ENCODE measurements at regions not wholly inside any gene's neighbourhood (a gene's known extent, or its start where the extent isn't known, plus 50 kb on each side); places are given as distances from the start of the nearest gene placed in this dataset.
"Not testable (repeated sequence)": the region's sequence is repeated elsewhere in the genome, so short reads cannot be mapped to it uniquely, and the experiment has no call there.

DNA sequence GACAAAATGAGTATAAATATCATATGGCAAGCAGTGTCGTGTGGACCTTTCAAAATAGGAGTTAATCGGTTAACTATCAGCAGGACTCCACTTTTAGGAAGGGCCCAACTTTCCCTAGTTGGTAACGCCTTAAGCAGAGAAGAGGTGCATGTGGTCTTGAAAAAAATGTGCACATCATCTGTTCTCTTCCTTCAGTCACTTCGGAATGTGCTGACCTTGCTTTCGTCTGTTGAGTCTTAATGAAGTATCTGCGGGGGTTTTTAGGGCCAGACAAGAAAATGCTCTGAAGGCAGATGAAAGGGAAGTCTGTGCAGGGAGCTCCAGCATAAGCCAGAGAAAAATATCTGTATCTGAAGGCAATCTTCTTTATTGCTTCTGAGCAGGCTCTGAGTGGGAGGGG lies 185.2 kb downstream of the AEBP2 start:
- no peak for DNase-seq (ENCODE audit: extremely low spot score in 2 of 2)
- no peaks in the 10 kb centered on the region for H3K36me3 ChIP-seq
- no peaks in the 10 kb centered on the region for H3K9me3 ChIP-seq
- intact Hi-C loops (cut with DNase I) = no loop called here
- H3K27ac ChIP-seq = no peak overlapping the region
- TF ChIP-seq POLR2A (IDR thresholded peaks at IDR 0.05) (no peak), POLR2AphosphoS5 (IDR thresholded peaks at IDR 0.05; ENCODE audit: insufficient read depth in 1 of 2, low read depth in 1 of 2) (no peak)
- TF ChIP-seq, protein P1, sequence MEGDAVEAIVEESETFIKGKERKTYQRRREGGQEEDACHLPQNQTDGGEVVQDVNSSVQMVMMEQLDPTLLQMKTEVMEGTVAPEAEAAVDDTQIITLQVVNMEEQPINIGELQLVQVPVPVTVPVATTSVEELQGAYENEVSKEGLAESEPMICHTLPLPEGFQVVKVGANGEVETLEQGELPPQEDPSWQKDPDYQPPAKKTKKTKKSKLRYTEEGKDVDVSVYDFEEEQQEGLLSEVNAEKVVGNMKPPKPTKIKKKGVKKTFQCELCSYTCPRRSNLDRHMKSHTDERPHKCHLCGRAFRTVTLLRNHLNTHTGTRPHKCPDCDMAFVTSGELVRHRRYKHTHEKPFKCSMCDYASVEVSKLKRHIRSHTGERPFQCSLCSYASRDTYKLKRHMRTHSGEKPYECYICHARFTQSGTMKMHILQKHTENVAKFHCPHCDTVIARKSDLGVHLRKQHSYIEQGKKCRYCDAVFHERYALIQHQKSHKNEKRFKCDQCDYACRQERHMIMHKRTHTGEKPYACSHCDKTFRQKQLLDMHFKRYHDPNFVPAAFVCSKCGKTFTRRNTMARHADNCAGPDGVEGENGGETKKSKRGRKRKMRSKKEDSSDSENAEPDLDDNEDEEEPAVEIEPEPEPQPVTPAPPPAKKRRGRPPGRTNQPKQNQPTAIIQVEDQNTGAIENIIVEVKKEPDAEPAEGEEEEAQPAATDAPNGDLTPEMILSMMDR (IDR thresholded peaks at IDR 0.05) = no peak
- H3K4me3 ChIP-seq = no peak overlapping the region
- H3K4me1 ChIP-seq = no peaks in the 10 kb centered on the region
- H3K27me3 ChIP-seq = no peaks in the 10 kb centered on the region

DNA sequence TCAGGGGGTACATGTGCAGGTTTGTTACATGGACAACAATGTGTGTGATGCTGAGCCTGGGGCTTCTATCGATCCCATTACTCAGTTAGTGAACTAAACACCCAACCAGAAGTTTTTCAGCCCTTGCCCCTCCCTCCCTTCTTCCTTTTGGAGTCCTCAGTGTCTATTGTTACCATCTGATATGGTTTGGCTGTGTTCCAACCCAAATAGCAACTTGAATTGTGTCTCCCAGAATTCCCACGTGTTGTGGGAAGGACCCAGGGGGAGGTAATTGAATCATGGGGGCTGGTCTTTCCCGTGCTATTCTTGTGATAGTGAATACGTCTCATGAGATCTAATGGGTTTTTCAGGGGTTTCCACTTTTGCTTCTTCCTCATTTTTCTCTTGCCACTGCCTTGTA lies 186.3 kb downstream of the AEBP2 start:
- DNase-seq (ENCODE audit: extremely low spot score in 2 of 2); H3K27me3 ChIP-seq; intact Hi-C loops (cut with DNase I); H3K4me3 ChIP-seq; H3K36me3 ChIP-seq; H3K27ac ChIP-seq; H3K9me3 ChIP-seq; H3K4me1 ChIP-seq: not testable (repeated sequence)

DNA sequence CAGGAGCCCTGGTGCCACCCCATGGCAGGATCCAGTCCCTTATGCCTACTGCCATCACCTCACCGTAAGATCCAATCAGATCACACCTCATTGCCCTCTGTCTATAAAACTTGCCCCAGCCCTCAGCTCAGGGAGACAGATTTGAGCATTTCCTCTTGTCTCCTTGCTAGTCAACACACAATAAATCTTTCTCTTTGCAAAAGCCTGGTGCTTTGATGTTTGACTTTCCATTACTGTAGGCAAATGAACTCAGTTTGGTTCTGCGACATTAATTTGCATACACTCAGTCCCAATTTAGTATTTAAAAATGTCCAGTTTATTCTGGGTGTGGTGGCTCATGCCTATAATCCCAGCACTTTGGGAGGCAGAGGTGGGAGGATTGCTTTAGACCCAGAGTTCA lies 188.4 kb downstream of the AEBP2 start:
- Histone ChIP-seq H3K4me3 (no peak overlapping the region), H3K27ac (no peak overlapping the region), H3K9me3 (no peaks in the 10 kb centered on the region), H3K36me3 (no peaks in the 10 kb centered on the region), H3K27me3 (no peaks in the 10 kb centered on the region), H3K4me1 (no peaks in the 10 kb centered on the region)
- DNase-seq (ENCODE audit: extremely low spot score in 2 of 2) = no peak
- no peak for TF ChIP-seq POLR2AphosphoS5 (IDR thresholded peaks at IDR 0.05; ENCODE audit: insufficient read depth in 1 of 2, low read depth in 1 of 2)
- intact Hi-C loops (cut with DNase I) = no loop called here

DNA sequence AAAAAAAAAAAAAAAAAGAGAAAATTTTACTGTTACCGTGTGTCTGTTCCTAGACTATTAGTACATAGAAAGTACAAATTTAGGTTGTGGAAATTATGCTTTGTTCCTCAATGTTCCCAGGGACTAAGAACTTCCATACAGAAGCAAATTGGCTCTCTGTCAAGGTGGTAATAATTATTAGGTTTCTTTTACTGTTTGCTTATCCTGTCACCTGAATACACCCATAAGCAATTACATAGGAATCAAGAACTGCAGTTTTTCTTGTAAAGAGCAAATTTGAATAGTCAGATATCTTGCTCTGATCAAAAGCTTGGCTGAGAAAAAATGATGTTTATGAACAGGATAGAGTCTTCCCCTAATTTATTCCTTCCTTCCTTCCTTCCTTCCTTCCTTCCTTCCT lies 191.2 kb downstream of the AEBP2 start:
- H3K9me3 ChIP-seq = no peaks in the 10 kb centered on the region
- no peak overlapping the region for H3K27ac ChIP-seq
- no peaks in the 10 kb centered on the region for H3K27me3 ChIP-seq
- H3K4me1 ChIP-seq = no peaks in the 10 kb centered on the region
- no peak overlapping the region for H3K4me3 ChIP-seq
- no peaks in the 10 kb centered on the region for H3K36me3 ChIP-seq
- intact Hi-C loops (cut with DNase I) = no loop called here
- DNase-seq (ENCODE audit: extremely low spot score in 2 of 2) = no peak
- TF ChIP-seq POLR2AphosphoS5 (IDR thresholded peaks at IDR 0.05; ENCODE audit: insufficient read depth in 1 of 2, low read depth in 1 of 2) (no peak), POLR2A (IDR thresholded peaks at IDR 0.05) (no peak)
- TF ChIP-seq, protein P1 (IDR thresholded peaks at IDR 0.05) = no peak

DNA sequence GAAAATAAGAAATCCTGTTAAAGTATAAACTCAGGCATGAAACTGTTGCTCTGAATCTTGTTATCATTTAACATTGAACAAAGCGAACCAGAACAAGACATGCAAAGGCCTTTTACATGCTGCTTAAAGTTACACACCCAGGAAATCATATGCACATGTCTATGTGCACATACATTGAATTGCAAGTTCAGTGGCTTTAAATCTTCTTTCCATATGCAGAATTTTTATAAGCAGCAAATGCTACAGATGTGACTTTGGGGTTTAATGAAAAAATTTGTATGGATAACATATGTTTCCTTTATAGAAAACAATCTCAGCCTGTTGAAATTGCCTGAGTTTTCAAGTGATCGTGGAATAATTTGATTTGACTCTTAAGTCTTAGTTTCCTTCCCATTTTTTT lies 193.9 kb downstream of the AEBP2 start:
- no peak overlapping the region for H3K4me3 ChIP-seq
- no peaks in the 10 kb centered on the region for H3K9me3 ChIP-seq
- TF ChIP-seq, protein P1 (IDR thresholded peaks at IDR 0.05) = no peak
- TF ChIP-seq POLR2AphosphoS5 (IDR thresholded peaks at IDR 0.05; ENCODE audit: insufficient read depth in 1 of 2, low read depth in 1 of 2) (no peak), POLR2A (IDR thresholded peaks at IDR 0.05) (no peak)
- intact Hi-C loops (cut with DNase I) = no loop called here
- DNase-seq (ENCODE audit: extremely low spot score in 2 of 2) = no peak
- H3K4me1 ChIP-seq = no peaks in the 10 kb centered on the region
- H3K27me3 ChIP-seq = no peaks in the 10 kb centered on the region
- H3K27ac ChIP-seq = no peak overlapping the region
- no peaks in the 10 kb centered on the region for H3K36me3 ChIP-seq

DNA sequence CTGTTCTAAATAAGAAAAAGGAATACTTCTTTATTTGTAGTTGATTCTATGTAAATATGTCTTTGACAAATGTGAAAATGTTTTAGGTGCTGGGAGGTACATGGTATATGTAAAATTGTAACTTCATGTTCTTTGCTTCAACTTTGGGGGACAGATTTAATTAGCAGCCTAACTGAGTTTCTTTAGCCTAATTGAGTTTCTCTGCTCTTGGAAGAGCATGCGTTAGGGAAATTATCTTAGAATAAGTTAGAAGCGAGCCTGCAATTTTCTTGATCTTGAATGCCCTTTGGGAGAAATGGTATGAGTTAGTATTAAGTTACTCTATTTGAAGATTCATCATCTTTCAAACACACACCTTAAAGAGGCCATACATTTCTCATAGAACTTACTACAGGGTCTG lies 194.3 kb downstream of the AEBP2 start:
- Histone ChIP-seq H3K27ac (no peak overlapping the region), H3K9me3 (no peaks in the 10 kb centered on the region), H3K4me1 (no peaks in the 10 kb centered on the region), H3K4me3 (no peak overlapping the region), H3K27me3 (no peaks in the 10 kb centered on the region), H3K36me3 (no peaks in the 10 kb centered on the region)
- no peak for DNase-seq (ENCODE audit: extremely low spot score in 2 of 2)
- TF ChIP-seq, protein P1 (IDR thresholded peaks at IDR 0.05) = no peak
- no peak for TF ChIP-seq POLR2A (IDR thresholded peaks at IDR 0.05)
- no peak for TF ChIP-seq POLR2AphosphoS5 (IDR thresholded peaks at IDR 0.05; ENCODE audit: insufficient read depth in 1 of 2, low read depth in 1 of 2)
- intact Hi-C loops (cut with DNase I) = no loop called here
